ENCODE measurements at regions not wholly inside any gene's neighbourhood (a gene's known extent, or its start where the extent isn't known, plus 50 kb on each side); places are given as distances from the start of the nearest gene placed in this dataset.

DNA sequence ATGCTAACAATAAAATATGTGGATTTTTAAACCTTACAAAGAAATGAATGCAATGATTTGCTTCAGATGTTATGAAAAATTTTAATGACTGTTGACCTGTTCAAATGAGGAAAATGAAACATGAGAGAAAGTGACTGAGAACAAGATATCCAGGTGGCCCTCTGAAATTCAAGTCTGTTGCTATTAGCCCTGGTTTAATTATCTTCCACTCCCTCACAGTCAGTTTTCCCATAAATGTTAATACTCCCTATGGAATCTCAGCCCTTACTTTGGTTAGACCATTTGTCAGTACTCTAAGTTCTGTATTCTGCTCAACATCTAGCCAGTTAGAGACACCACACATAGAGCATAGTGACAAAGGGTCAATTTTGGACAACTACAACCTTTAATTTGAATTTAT is 327.8 kb downstream of the PDGFC start:
- no peak for DNase-seq

DNA sequence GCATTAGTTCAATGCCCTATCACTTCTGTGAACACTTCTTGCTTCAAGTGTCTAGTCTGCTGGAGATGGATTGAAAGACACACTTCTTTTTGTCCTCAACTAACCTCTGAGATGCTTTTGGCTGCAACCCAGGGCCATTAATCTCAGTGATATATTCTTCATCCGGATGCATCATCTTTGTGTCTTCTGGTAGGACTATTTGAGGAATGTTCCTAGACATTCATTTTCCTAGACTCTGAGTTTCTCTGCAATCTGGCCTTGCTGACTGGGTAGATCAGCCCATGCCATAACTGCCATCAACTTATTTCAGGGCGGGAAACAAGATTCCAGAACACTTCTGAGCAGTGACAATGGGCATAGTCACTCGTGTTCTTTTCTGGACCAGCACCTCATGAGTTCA is 329.4 kb downstream of the PDGFC start:
- DNase-seq, result no peak

DNA sequence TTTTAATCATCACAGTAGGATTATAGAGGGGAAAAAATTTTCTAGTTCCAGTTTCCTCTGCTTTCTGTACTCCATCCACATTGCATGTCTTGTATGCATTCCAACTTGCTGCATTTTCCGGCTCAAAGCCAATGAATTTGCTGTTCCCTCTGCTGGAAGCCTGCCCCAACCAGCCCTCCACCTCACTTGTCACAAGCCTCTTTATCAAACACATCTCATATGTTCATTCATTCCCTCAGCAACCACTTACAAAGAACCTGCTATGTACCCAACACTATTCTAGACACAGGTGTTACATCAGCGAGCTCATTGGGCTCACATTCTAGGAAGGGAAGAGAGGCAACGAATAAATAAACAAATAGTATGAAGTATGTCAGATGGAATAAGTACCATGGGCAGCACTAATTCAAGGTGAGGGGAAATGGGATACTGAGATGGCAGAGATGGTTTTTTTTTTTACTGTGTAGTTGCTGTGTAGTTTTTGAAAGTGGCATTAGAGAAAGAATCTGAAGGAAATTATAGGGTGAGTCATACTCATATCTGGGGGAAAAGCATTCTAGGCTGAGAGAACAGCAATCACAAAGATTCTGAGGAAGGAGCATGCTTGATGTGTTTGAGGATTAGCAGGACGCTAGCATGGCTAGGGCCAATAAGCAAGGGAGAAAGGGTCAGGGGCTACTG is 332.5 kb downstream of the PDGFC start:
- DNase-seq, result no peak

DNA sequence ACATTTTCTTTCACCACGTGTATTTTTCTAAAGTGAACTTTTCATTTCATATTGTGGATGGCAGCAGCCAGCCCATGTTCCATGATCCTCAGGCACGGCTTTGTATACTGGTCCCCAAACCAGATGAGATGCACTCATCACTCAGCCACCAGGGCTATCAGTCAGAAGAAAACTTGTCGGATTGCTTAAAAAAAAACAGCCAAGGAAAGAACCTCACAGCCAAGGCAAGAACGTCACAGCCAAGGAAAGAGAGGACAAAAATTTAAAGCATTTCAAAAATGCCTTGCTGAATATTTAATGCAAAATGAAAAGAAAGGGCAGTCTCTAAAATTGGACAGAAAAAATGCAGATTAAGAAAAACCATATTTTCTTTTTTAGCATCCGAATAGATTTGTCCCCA is 333.3 kb downstream of the PDGFC start:
- DNase-seq, result no peak

DNA sequence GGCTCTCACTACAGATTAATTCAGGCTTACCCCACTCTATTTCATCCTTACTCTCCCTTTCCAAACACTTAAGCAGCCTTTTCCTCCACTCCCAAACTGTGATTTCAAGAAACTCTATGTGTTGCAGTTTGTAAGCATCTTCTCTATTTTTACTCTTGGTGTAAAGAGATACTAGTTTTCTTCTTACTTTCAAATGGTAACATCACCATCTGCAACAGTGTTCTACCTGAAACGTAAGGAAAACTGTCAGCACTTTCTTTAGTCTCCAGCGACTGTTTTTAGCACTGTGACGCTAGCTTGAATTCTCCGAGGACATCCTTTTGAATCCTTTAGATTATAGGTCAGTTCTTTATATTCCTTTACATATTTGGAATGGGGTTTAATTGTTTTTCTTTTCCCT is 335.2 kb downstream of the PDGFC start:
- no peak for DNase-seq

DNA sequence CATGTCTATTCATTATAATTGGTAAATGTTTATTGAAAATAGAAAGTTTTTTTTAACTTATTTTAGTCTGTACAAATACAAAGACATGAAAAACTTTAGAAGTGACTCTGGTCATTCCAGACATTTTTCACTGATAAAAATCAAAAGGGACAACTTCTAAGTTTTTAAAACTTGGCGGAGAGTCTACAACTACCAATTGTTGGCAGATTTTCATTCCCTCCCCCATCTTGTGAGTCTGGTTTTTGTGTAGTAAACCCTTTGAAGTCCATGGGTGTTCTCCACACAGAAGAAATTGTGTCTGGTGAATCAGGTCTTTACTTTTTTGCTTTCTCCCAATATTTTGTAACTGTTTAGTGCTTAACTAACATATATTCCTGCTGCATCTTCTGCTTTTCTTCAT is 336.5 kb downstream of the PDGFC start:
- DNase-seq, result no peak

DNA sequence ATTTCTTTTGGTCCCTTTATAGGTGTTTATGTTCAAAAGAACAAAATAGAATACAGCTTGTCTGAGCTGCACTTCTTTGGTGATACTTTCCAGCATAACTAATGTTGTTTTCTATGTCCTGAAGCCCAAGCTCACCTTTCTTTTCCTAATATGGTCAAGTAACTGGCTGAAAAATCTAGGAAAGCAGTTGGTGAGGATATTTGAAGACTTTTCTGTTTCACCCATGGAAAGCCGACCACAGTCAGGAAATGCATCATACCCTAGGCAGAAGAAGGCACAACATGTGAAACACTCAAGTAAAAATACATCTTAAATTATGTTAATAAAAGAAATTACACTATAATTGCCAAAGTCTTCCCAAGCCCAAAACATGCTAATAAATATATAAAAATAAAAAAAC is 337.0 kb downstream of the PDGFC start:
- DNase-seq, result no peak

DNA sequence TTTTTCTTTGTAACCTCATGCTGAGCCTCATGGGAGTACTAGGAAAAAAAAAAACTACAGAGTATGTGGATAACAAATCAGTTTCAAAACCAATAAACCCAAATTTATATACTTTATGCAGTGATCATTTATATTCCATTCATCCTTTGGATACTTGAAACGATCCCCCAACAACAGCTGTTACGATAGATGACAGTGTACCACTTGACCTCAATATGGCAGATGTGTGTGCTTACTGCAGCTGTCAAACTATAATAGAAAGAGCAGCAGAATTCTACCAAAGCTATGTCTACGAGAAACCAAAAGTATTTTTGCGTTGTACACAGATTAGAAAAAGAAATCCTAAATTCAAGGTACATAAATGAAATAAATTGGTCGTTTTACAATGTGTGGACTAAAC is 337.8 kb downstream of the PDGFC start:
- no peak for DNase-seq

DNA sequence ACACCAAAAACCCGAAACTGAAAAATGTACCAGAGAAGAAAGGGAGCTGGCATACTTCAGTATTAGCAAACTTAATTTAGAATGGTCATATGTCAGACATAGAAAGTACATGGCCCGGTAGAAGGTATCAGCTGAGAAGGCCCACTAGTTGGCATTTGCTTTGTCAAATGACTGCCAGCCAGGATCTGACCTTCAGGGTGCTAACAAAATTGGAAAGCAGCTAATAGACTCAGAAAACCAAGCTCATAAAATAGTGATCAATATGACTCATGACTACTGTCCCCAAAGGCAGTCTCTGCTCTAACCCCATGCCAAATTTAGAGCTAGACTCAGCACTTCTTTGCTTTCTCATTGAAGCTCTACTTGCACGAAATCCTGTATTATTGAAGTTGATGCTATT is 342.7 kb downstream of the PDGFC start:
- no peak for DNase-seq

DNA sequence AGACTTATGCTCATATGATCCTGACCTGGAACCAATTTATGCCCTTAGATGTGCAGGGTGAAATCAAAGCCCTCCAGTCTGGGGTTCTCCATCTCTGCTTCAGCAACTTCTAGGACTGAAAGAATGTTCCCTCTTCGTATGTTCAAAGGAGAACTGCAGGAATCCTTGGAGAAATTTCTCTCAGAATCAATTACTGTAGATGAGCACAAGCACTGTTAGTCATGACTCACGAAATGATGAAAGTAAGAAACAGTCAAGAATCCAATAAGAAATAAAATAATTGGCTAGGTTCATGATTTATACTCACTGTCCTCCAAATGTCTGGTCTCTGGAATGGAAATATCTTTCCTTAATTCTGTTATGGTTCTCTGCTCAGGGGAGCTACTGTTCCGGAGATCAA is 348.2 kb downstream of the PDGFC start:
- DNase-seq, result no peak

DNA sequence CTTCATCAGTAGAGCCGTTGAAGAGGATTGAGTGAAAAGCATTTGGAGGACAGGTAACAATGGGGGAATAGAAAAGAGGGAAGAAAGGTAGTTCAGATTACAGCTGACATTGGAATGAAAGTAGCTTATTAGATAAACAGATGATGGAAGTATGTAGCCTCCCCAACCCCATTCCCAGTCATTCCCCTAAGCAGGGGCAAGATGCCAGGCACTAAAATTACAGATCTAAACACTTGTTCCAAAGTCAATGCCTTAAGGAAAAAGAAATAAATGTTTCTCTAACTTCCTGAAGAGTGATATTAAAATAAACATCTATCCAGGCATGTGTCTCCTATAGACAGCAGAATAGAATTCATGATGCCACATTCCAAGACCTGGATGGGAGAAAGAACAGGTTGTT is 350.8 kb downstream of the PDGFC start:
- DNase-seq, result no peak

DNA sequence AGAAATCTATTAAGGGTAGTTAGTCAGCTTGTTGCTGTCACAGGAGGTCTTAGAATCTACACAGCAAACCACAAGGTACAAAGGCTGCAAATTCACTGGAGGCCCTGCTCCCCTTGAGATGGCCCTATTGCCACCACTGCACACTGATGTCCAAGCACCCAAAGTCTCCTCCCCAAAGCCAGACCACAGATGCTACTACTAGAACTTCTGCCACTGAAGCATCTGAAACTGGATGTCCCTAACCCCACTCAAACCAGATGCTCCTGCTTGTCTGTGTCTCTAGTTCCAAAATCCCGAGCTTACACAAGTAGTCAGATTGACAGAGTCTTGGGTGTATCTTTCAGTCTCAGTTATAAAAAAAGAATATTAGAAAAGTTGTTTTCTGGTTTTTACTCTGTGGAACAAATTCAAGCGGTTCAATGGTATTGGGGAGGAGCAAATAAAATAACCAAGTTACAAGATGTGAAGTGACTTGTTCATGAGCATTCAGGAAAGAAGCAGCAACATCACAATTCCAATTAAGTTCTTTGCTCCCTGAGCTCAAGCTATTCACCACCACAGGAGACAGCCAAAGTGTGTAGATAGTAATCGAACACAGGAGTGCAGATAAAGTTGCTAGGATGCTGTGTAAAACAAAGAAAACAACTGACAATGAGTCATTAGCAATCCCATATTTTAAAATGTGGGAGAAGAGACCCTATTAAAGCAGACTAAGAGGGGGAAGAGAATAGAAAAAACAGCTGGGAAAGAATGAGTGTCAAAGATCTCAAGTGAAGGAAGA is 352.3 kb downstream of the PDGFC start:
- no peak for DNase-seq

DNA sequence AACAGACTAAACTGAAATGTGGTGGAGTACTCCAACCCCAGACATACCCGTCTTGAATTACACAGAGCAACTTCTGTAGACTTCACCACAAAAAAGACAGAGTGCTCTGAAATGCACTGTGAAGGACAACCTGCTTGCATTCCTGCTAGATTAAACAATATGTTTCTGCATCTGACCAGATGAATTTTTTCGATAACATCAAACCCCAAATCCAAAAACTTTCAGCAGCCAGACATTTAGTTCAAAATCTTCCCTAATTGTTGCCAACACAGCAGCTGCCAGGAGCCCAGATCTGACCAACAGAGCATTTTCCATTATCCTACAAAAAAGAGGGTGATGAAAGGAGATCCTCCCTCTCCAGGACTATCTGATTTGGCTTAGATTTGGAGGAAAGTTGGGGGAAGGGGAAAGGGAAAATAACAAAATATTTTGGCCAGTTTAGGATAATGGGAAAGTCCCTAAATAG is 356.5 kb downstream of the PDGFC start:
- DNase-seq, result no peak

DNA sequence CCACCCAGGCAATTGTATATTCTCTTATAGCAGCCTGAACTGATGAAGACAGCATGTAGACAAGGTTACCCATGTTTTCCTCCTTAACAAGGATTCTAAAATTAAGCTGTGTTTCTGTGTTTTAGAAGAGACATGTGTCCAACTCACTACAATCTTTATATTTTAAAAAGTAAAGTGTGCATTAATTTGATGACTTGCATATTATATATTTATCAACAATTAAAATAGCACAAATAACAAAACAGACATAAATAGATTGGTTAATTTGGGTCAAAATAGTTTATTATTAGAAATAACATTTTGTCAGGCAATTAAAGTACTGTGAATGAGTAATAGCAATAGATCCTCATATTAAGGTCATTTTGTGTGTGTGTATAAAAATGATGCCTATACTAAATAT is 357.1 kb downstream of the PDGFC start:
- no peak for DNase-seq

DNA sequence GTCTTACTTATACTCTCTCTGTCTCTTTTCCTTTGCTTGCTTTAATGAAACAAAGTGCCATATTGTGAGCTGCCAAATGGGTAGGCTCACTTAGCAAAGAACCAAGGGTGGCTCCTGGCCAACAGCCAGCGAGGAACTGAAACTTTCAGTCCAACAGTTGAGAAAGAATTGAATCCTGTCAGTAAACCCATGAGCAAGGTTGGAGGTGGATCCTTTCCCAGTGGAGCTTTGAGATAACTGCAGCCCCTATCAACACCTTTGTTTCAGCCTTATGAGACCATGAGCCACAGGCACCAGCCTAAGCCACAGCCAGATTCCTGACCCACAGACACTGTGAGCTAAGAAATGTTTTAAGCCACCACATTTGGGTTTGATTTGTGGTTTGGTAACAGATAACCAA is 362.2 kb downstream of the PDGFC start:
- DNase-seq, result no peak

DNA sequence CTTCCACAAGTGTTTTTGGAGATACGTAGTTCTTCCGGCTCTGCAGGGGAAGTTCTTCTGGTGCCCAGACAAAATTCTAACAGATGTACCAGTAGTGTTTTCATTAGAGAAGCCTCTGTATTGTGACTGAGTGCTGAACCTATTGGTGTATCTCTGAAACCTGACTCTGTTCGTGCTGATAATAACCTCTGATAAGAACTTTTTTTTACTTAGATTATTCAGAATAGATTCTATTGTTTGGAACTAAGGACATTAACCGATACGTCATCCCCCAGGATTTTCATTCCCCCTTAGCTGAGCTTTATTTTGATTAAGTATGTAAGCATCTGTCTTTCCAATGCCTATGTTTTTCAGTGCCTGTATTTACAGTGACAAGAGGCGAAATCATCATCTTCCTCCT is 362.9 kb downstream of the PDGFC start:
- no peak for DNase-seq

DNA sequence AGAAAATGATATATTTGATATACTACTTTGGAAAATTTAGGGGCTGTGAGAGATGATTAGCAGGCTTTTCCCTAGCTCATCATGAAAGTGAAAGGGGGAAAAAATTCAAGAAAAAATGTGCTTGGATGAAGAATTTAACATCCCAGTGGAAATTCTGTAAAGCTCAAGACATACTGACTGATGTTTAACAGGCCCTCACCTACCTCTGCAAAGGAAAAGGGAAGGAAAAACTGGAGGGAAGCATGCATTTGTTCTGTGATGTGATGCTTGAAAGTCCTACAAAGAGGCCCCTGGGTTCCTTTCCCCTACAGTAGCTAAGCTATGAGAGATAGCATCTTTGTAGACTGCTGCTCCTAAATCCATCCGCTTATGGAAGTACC is 364.1 kb downstream of the PDGFC start:
- no peak for DNase-seq

DNA sequence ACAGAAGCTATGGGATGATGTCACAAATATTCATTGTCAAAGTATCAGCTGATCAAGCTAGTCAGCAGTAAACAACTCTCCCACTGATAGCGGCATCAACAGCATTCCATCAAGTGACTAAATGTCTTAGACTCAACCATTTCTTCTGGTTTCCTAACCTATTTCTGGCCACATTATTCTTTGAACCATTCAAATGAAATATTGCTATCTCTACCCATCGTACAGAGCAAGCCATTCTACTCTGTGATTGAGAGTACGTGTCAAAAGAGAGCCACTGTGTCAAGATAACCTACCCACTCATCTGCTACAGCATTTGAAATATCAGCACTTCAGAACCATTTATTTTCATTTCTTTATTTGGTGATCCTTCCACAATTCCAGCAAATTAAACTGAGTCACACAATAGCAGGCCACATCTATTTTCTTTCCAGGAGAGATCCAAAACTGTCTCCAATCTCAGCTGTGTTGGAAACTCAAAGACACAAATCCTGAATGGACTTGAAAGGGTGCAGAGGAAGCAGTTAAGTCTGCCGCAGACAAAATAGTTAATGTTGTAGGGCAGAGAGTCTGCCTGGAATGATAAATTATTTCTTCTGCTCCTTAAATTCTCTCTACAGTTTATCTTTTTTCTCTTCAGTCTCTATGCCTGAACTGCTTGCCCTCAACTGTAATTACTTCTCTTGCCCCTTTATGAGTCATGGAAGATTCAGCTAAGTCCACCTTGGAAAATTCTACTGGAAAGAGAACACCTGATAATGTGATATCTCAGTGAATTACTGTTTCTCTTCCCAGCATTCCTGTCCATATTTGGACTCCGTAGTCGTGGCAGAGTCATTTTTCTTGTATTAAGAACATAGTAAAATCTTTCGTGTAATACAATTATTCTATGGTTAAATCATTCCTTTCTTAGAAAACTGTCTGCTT is 364.8 kb downstream of the PDGFC start:
- DNase-seq, result no peak

DNA sequence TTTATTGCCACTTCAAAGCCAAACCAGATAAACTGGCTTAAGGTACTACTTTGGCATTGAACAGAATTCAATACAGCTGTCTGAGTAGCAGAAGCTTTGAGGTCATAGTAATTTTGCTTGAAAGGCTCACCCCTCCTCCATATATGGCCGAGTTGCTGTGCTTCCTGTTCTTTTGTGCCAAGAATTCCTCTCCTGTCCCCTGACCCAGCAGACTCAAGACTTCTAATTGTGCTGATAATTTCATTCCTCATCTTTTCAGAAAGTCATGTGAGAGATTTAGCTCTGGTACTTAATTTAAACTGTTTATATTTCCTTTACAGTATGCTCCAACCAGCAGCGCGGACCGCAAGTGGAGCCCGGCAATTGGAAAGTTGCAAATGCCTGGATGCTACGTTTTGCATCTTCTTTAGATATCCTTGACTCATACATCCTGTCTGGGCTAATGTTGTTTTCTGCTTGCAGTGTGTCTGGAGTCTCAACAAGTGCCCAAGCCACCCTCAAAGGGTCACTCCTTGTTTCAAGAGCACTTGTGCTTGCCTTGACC is 373.4 kb downstream of the PDGFC start:
- no peak for DNase-seq

DNA sequence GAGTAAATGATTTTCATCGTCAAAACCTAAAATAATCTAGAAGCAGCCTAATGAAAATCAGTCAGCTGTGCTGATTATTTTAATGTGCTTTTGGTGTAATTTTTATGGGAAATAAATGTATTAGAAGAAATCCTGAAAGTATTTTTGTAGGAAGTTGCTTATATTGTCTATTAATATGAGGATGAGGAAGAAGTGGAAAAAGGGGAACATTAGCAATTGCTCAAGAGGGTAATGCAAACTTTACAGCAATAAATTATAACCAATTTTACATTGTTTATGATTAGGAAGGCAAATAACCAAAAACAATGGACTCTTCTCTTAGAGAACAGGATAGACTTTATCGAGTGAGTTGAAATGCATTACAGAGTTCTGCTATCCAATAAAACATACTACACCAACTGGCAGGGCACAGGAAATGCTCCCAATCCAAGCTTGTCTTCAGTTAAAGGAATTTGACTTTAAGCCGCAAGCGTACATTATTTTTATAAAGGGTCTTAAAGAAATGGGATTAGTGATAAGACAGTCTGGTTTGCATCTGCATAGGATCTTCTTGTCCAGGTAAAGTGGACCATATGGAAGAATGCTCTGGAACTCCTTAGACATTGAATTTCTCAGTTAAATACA is 374.8 kb downstream of the PDGFC start:
- DNase-seq, result no peak

DNA sequence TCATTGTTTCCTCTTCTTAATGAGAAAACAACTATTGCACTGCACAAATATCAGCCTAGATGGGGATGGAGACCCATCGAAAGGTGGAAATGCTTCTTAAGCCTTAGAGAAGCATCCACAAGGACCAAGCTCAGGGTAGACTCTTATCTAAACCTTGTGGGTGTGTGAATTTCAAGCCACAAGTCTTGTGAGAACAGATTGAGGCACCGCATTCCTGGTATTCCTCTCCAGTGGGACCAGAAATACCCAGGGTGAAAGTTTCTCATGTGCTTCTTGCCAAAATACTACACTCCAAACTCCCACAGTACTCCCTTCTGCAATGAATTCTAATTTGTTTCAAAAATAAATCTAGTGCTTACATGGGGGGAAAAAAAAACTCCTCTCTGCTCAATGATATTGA is 375.6 kb downstream of the PDGFC start:
- DNase-seq, result no peak

DNA sequence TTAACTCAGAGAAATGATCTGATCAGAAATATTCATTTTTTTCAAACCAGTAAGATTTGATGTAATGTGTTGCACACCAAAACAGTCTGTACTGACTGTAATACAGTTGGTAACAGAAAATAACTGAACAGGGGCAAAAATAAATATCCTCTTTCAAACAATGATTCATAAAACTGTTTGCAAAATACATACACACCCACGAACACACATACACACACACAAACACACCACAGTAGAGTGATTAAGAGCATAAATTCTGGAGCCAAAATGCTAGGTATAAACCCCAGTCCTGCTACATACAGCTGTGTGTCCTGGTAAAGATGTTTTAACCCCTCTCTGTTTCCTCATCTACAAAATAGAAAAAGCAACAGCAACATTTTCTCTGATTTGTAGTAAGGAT is 376.6 kb downstream of the PDGFC start:
- no peak for DNase-seq

DNA sequence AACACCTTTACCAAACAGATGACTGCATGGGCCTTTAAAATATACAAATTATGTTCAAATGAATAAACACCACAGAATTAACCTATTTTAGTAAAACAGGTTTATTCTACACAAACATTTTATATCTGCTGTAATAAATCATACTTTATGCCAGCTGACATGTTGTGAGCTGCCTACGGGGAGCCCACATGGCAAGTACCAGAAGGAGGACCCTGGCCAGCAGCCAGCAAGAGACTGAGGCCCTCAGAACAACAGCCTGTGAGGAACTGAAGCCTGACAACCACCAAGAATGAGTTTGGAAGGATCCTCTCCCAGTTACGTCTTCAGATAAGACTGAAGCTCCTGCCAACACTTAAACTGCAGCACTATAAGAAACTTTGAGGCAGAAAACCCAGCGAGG is 377.0 kb downstream of the PDGFC start:
- no peak for DNase-seq
